Activated CD4-positive, alpha-beta memory T cell treated with anti-CD3 and anti-CD28 coated beads, Interleukin-2, amount 10 ng/mL, durations not matched to agents 7 days and 5 days (primary cell): ENCODE measurements at regions not wholly inside any gene's neighbourhood (a gene's known extent, or its start where the extent isn't known, plus 50 kb on each side); places are given as distances from the start of the nearest gene placed in this dataset.

Experiments used
- CTCF ChIA-PET: fragments of 350-600 bp; sonication (Branson Sonifier 250); formaldehyde crosslinking; loops from one replicate; lab custom pipeline; 2021; ENCODE audit warnings: antibody characterized with exemption, inconsistent platforms; lab: Charles Lee
- POLR2A ChIA-PET: fragments of 350-600 bp; sonication (Branson Sonifier 250); formaldehyde crosslinking; loops from one replicate; lab custom pipeline; 2021; ENCODE audit warnings: antibody characterized with exemption; lab: Charles Lee
- DNase-seq: peaks from one replicate; pipeline ENCODE4 v3.0.0-alpha.2; 2020
- H3K27ac Mint-ChIP-seq: one replicate; pipeline ENCODE4 v1.8.0; 2021; ENCODE audit warnings: mild to moderate bottlenecking, mixed read lengths
- H3K27me3 Mint-ChIP-seq: one replicate; pipeline ENCODE4 v1.8.0; 2021; ENCODE audit warnings: mixed read lengths
- H3K36me3 Mint-ChIP-seq: one replicate; pipeline ENCODE4 v1.8.0; 2021; ENCODE audit warnings: low read depth, mixed read lengths
- H3K4me1 Mint-ChIP-seq: one replicate; pipeline ENCODE4 v1.8.0; 2021; ENCODE audit warnings: mixed read lengths
- H3K4me3 Mint-ChIP-seq: one replicate; pipeline ENCODE4 v1.8.0; 2021; ENCODE audit warnings: mild to moderate bottlenecking, mixed read lengths
- H3K9me3 Mint-ChIP-seq: one replicate; pipeline ENCODE4 v1.8.0; 2021; ENCODE audit warnings: mixed read lengths

- H3K27ac Mint-ChIP-seq: no peak overlapping the region
- H3K36me3 Mint-ChIP-seq: no peaks in the 10 kb centered on the region
- DNase-seq: no peak
- H3K4me3 Mint-ChIP-seq: no peak overlapping the region
- POLR2A ChIA-PET: no interaction called here
- CTCF ChIA-PET: no interaction called here
- H3K9me3 Mint-ChIP-seq: no peaks in the 10 kb centered on the region
- H3K4me1 Mint-ChIP-seq: no peaks in the 10 kb centered on the region
- H3K27me3 Mint-ChIP-seq: peaks cover 7% of the 10 kb centered on the region
Measured at GRCh38 chr11:112425121-112425520, 164.5 kb upstream of the PLET1 start.

- Mint-ChIP-seq H3K27me3 (peaks cover 21% of the 10 kb centered on the region), H3K4me3 (no peak overlapping the region), H3K36me3 (no peaks in the 10 kb centered on the region), H3K9me3 (peaks cover 4% of the 10 kb centered on the region), H3K27ac (no peak overlapping the region), H3K4me1 (no peaks in the 10 kb centered on the region)
- ChIA-PET POLR2A (no interaction called here), CTCF (no interaction called here)
- no peak for DNase-seq
Measured at GRCh38 chr11:112437096-112437495, 176.4 kb upstream of the PLET1 start.

DNA sequence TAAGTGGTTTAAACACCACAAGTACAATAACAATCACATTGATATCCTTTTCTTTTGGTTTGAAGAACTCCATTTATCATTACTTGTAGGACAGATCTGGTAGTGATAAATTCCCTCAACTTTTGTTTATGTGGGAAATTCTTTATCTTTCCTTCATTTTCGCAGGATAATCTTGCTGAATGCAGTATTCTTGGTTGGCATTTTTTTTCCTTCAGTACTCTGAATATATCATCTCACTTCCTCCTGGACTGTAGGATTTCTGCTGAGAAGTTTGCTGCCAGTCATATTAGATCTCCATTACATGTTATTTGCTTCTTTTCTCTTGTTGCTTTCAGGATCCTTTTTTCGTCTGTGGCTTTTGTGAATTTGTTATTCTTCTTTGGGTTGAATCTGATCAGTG lies 179.0 kb upstream of the PLET1 start:
- ChIA-PET POLR2A (no interaction called here), CTCF (no interaction called here)
- peaks cover 7% of the 10 kb centered on the region for H3K9me3 Mint-ChIP-seq
- H3K27me3 Mint-ChIP-seq: peaks cover 21% of the 10 kb centered on the region
- H3K4me1 Mint-ChIP-seq: no peaks in the 10 kb centered on the region
- no peaks in the 10 kb centered on the region for H3K36me3 Mint-ChIP-seq
- no peak overlapping the region for H3K27ac Mint-ChIP-seq
- H3K4me3 Mint-ChIP-seq: no peak overlapping the region
- no peak for DNase-seq

DNA sequence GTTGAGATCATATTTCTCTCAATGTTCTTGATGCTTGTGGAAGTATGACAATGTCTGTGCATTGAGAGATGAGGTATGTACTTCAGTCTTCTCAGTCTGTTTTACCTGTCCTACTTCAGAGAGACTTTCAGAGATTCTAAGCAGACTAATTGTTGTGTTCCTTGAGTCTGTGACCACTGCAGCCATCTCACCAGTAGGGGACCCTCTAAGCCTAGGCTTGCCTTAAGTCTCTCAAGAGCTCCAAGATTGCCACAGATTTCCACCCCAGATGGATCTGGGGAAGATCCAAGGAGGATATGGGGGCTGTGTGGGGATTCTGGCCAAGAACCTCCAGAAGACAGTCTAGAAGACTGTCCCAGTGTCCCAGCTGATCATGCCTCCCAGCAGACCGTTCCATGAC lies 179.9 kb upstream of the PLET1 start:
- no peak overlapping the region for H3K27ac Mint-ChIP-seq
- CTCF ChIA-PET: no interaction called here
- no peaks in the 10 kb centered on the region for H3K36me3 Mint-ChIP-seq
- H3K4me3 Mint-ChIP-seq: no peak overlapping the region
- POLR2A ChIA-PET: no interaction called here
- no peak for DNase-seq
- H3K9me3 Mint-ChIP-seq: peaks cover 12% of the 10 kb centered on the region
- peaks cover 21% of the 10 kb centered on the region for H3K27me3 Mint-ChIP-seq
- no peaks in the 10 kb centered on the region for H3K4me1 Mint-ChIP-seq

DNA sequence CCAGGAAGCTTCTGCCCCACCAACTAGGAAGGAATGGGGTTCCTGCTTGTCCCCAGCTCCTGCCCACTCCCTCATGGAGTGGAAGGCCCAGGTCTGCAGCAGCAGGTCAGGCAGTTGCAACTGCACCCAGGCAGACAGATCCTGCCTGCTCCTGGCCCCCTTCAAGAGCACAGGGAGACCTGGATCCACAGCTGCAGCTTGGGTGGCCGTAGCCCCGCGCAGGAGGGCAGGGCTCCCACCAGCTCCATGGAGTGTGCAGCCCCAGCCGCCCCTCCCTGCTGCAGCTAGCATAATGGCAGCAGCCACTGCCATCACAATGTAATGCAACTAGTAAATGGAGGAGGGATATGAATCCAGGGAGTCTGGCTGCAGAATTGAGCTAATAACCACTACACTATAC lies 187.5 kb upstream of the PLET1 start:
- H3K9me3 Mint-ChIP-seq: peaks cover 10% of the 10 kb centered on the region

GRCh38 chr11:112448806-112449205 lies 188.1 kb upstream of the PLET1 start:
- H3K4me3 Mint-ChIP-seq: no peak overlapping the region
- H3K27ac Mint-ChIP-seq: no peak overlapping the region
- H3K4me1 Mint-ChIP-seq: no peaks in the 10 kb centered on the region
- no peak for DNase-seq
- H3K9me3 Mint-ChIP-seq: peaks cover 10% of the 10 kb centered on the region
- ChIA-PET CTCF (no interaction called here), POLR2A (no interaction called here)
- H3K27me3 Mint-ChIP-seq: peaks cover 6% of the 10 kb centered on the region
- H3K36me3 Mint-ChIP-seq: no peaks in the 10 kb centered on the region

More for the DNA sequence above, 187.5 kb upstream of the PLET1 start:
- peaks cover 6% of the 10 kb centered on the region for H3K27me3 Mint-ChIP-seq
- no peaks in the 10 kb centered on the region for H3K4me1 Mint-ChIP-seq
- no peak overlapping the region for H3K27ac Mint-ChIP-seq
- H3K4me3 Mint-ChIP-seq: no peak overlapping the region
- CTCF ChIA-PET: no interaction called here
- no peak for DNase-seq
- H3K36me3 Mint-ChIP-seq: no peaks in the 10 kb centered on the region
- POLR2A ChIA-PET: no interaction called here

DNA sequence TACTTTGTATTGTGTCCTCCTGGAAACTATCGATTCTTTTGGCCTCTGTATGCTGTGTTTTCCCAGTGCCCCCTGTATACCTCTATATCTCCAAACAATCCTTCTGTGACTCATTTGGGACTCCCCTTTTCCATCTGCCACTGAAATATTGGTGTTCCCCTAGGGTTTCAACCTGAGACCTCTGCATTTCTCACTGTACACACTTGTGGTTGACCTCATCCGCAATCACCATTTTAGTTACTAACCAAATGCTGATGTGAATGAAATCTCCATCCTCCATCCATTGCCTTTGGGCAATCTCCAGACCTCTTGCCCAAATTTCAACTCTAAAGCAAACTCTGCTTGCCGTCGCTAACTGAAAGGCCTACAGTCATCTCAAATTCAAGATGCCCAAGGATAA lies 190.6 kb upstream of the PLET1 start:
- ChIA-PET CTCF (no interaction called here), POLR2A (no interaction called here)
- Mint-ChIP-seq H3K4me3 (no peak overlapping the region), H3K27ac (no peak overlapping the region), H3K27me3 (peaks cover 4% of the 10 kb centered on the region), H3K36me3 (no peaks in the 10 kb centered on the region), H3K9me3 (peaks cover 2% of the 10 kb centered on the region), H3K4me1 (peaks cover 7% of the 10 kb centered on the region)
- DNase-seq: no peak

DNA sequence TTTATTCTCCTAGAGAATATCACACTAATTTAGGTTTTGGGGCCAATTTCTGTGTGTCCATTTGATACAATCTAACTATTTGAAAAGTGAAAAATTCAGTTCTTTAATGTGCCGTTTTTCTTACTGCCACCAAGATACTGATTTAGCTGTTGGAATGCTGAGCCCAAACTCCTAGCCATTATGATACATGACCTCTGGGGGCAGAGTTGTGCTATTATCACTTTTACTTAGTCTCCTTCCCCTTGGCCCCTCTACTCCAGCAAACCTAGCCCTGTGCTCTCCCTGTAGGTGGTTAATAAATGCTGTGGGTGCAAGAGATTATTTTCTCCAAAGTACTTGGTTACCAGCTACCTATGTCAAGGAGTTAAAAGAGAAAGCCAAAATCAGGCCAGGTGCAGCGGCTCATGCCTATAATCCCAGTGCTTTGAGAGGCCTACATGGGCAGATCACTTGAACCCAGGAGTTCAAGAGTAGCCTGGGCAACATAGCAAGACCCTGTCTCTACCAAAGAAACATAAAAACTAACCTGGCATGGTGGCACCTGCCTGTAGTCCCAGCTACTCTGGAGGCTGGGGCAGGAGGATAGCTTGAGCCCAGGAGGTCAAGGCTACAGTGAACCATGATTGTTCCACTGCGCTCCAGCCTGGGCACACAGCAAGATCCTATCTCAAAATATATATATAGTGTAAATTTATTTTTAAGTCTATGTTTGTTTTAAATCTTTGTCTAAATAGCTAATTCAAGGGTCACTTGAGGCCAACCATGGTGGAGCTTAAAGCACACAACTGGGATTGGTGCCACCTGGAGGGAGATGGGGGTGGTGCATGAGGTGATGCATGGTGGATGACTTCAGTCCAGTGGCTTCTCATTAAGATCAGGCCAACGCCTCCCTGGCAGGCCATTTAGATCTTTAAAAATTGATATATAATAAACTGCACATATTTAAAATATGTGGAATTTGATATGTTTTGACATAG lies 193.2 kb upstream of the PLET1 start:
- DNase-seq: peak; percentile 52

DNA sequence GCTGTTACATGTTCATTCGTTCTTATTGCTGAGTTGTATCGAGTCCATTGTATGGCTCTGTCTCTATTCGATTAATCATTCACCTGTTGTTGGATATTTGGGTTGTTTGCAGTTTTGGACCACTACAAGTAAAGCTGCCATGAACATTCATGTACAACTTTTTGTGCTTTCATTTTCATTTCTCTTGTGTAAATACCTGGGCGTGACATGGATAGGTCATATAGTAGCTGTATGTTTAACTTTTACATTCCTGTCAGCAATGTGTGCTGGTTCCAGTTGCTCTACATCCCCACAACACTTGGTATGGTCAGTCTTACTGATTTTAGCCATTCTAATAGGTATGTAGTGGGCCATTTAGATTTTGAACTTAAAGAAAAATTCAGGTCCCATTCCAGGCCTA lies 194.2 kb upstream of the PLET1 start:
- DNase-seq: no peak
- Mint-ChIP-seq H3K36me3 (no peaks in the 10 kb centered on the region), H3K9me3 (no peaks in the 10 kb centered on the region), H3K27ac (no peak overlapping the region), H3K4me3 (no peak overlapping the region), H3K4me1 (peaks cover 7% of the 10 kb centered on the region), H3K27me3 (no peaks in the 10 kb centered on the region)
- POLR2A ChIA-PET: no interaction called here
- CTCF ChIA-PET: interaction anchor here (0.6 to 1.9 kb wide), 6 partner anchors 10 to 173 kb away, joined by 3 to 8 read pairs (median 6); no protein-coding TSS in a partner anchor

More for the DNA sequence above, 193.2 kb upstream of the PLET1 start:
- H3K36me3 Mint-ChIP-seq: no peaks in the 10 kb centered on the region
- H3K27me3 Mint-ChIP-seq: peaks cover 3% of the 10 kb centered on the region
- peaks cover 7% of the 10 kb centered on the region for H3K4me1 Mint-ChIP-seq
- H3K27ac Mint-ChIP-seq: no peak overlapping the region
- CTCF ChIA-PET: interaction anchor here (0.6 to 1.9 kb wide), 11 partner anchors 9 to 341 kb away, joined by 3 to 8 read pairs (median 6); no protein-coding TSS in a partner anchor
- no peak overlapping the region for H3K4me3 Mint-ChIP-seq
- POLR2A ChIA-PET: no interaction called here
- H3K9me3 Mint-ChIP-seq: no peaks in the 10 kb centered on the region

DNA sequence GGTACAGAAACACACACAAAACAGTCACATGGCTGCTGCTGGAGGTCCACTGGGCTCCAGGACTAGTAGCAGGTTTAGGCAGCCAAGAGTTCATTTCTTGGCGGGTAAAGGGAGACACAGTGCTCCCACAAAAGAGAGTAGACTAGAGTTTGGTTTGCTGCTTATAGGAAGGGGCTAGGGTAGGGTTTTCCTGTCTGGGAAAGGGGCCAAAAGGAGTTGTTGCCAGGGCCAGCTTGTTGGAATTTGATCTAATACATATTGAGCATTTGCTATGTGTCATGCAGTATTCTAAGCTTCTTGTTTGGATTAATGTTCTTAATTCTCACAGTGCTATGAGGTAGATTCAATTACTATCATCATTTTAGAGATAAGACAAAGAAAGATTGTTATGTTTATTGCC lies 195.1 kb upstream of the PLET1 start:
- Mint-ChIP-seq H3K9me3 (no peaks in the 10 kb centered on the region), H3K27ac (no peak overlapping the region), H3K27me3 (no peaks in the 10 kb centered on the region), H3K36me3 (no peaks in the 10 kb centered on the region), H3K4me3 (no peak overlapping the region), H3K4me1 (peaks cover 7% of the 10 kb centered on the region)
- CTCF ChIA-PET: no interaction called here
- POLR2A ChIA-PET: no interaction called here
- no peak for DNase-seq

GRCh38 chr11:112457532-112457931 lies 196.9 kb upstream of the PLET1 start:
- CTCF ChIA-PET: no interaction called here
- POLR2A ChIA-PET: no interaction called here
- Mint-ChIP-seq H3K4me3 (no peak overlapping the region), H3K4me1 (peaks cover 7% of the 10 kb centered on the region), H3K36me3 (no peaks in the 10 kb centered on the region), H3K9me3 (no peaks in the 10 kb centered on the region), H3K27ac (no peak overlapping the region), H3K27me3 (no peaks in the 10 kb centered on the region)
- no peak for DNase-seq

- peaks cover 7% of the 10 kb centered on the region for H3K4me1 Mint-ChIP-seq
- H3K4me3 Mint-ChIP-seq: peak overlapping the region; percentile 33
- no peaks in the 10 kb centered on the region for H3K9me3 Mint-ChIP-seq
- CTCF ChIA-PET: no interaction called here
- POLR2A ChIA-PET: no interaction called here
- no peaks in the 10 kb centered on the region for H3K36me3 Mint-ChIP-seq
- H3K27me3 Mint-ChIP-seq: no peaks in the 10 kb centered on the region
- DNase-seq: no peak
- no peak overlapping the region for H3K27ac Mint-ChIP-seq
Measured at GRCh38 chr11:112459001-112459400, 198.3 kb upstream of the PLET1 start.

GRCh38 chr11:112460141-112460540 lies 199.5 kb upstream of the PLET1 start:
- no peaks in the 10 kb centered on the region for H3K4me1 Mint-ChIP-seq
- H3K4me3 Mint-ChIP-seq: no peak overlapping the region
- no peaks in the 10 kb centered on the region for H3K27me3 Mint-ChIP-seq
- no peaks in the 10 kb centered on the region for H3K9me3 Mint-ChIP-seq
- no peak for DNase-seq
- H3K36me3 Mint-ChIP-seq: no peaks in the 10 kb centered on the region
- H3K27ac Mint-ChIP-seq: no peak overlapping the region
- ChIA-PET POLR2A (no interaction called here), CTCF (no interaction called here)

- DNase-seq: no peak
- H3K27me3 Mint-ChIP-seq: peaks cover 4% of the 10 kb centered on the region
- no peaks in the 10 kb centered on the region for H3K9me3 Mint-ChIP-seq
- H3K4me1 Mint-ChIP-seq: no peaks in the 10 kb centered on the region
- H3K27ac Mint-ChIP-seq: no peak overlapping the region
- POLR2A ChIA-PET: no interaction called here
- CTCF ChIA-PET: interaction anchor here (0.6 kb wide), 1 partner anchor 185 kb away, joined by 4 read pairs; no protein-coding TSS in a partner anchor
- H3K36me3 Mint-ChIP-seq: no peaks in the 10 kb centered on the region
- no peak overlapping the region for H3K4me3 Mint-ChIP-seq
Measured at GRCh38 chr11:112464949-112465348, 204.3 kb upstream of the PLET1 start.
